Tibial nerve (tissue), 3 donors: ENCODE measurements at regions not wholly inside any gene's neighbourhood (a gene's known extent, or its start where the extent isn't known, plus 50 kb on each side); places are given as distances from the start of the nearest gene placed in this dataset.

Source experiments
- POLR2A ChIP-seq, 2 donors: fragments of 450-650 bp; IDR thresholded peaks; one replicate each; pipeline ENCODE4 v1.6.1; 2017; ENCODE audit warnings: antibody characterized with exemption in 2 of 2, mild to moderate bottlenecking in 2 of 2, moderate library complexity in 2 of 2
- TF ChIP-seq, protein P1 (sequence below), 5 experiments: fragments of 200-600 bp in 3 of 5; fragments of 450-650 bp in 2 of 5; sonication (generic) in 3 of 5; IDR thresholded peaks; one replicate each; pipeline ENCODE4 v1.5.1; 2016 to 2019; ENCODE audit warnings: antibody characterized with exemption in 5 of 5, mild to moderate bottlenecking in 3 of 5, moderate library complexity in 2 of 5

DNA sequence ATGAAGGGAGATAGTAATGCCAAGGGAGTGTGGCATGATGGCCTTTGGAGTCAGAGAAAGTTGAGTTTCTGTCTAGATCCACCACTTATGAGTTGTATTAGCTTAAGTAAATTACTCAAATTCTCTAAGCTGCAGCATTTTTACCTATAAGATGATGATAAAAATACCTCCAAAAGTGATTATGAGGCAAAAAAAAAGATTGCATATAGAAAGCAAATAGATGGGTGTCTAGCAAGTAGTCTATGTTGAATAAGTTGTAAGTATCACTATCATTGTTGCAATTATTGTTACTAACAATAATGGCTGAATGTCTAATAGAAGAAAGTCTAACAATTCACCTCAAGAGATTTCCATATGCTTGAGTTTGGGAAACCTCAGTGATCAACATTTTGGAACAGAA, 959.2 kb upstream of the GJE1 start:
- TF ChIP-seq POLR2A (IDR thresholded peaks at IDR 0.05) = no peak
- TF ChIP-seq, protein P1, sequence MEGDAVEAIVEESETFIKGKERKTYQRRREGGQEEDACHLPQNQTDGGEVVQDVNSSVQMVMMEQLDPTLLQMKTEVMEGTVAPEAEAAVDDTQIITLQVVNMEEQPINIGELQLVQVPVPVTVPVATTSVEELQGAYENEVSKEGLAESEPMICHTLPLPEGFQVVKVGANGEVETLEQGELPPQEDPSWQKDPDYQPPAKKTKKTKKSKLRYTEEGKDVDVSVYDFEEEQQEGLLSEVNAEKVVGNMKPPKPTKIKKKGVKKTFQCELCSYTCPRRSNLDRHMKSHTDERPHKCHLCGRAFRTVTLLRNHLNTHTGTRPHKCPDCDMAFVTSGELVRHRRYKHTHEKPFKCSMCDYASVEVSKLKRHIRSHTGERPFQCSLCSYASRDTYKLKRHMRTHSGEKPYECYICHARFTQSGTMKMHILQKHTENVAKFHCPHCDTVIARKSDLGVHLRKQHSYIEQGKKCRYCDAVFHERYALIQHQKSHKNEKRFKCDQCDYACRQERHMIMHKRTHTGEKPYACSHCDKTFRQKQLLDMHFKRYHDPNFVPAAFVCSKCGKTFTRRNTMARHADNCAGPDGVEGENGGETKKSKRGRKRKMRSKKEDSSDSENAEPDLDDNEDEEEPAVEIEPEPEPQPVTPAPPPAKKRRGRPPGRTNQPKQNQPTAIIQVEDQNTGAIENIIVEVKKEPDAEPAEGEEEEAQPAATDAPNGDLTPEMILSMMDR (IDR thresholded peaks at IDR 0.05) = no peak
